ENCODE measurements at regions not wholly inside any gene's neighbourhood (a gene's known extent, or its start where the extent isn't known, plus 50 kb on each side); places are given as distances from the start of the nearest gene placed in this dataset.

DNA sequence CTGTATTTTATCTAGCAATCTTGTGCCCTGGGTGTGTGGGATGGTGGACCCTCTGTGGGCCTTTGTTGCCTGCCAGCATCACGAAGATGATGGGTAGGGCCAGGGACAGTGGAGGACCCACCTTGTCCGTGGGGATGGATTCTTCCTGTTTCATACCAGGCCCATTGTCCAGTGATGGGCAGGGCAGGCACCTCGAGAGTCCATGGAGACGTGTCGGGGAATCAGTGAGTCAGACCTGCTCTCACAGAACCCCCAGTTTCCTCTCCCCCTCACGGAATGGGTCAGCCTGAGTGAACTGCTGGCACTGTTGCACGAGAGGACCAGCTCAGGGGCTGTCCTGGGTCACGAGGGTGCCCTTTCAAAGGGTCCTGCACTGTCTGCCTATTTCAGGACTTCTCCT, 401.2 kb downstream of the RPS24 start:
- TF ChIP-seq, protein P1, sequence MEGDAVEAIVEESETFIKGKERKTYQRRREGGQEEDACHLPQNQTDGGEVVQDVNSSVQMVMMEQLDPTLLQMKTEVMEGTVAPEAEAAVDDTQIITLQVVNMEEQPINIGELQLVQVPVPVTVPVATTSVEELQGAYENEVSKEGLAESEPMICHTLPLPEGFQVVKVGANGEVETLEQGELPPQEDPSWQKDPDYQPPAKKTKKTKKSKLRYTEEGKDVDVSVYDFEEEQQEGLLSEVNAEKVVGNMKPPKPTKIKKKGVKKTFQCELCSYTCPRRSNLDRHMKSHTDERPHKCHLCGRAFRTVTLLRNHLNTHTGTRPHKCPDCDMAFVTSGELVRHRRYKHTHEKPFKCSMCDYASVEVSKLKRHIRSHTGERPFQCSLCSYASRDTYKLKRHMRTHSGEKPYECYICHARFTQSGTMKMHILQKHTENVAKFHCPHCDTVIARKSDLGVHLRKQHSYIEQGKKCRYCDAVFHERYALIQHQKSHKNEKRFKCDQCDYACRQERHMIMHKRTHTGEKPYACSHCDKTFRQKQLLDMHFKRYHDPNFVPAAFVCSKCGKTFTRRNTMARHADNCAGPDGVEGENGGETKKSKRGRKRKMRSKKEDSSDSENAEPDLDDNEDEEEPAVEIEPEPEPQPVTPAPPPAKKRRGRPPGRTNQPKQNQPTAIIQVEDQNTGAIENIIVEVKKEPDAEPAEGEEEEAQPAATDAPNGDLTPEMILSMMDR (IDR thresholded peaks at IDR 0.05; ENCODE audit: insufficient read depth, low read depth, low read length), result no peak
- H3K4me3 ChIP-seq (ENCODE audit: low read depth, low read length), result no peak overlapping the region
- no peak for DNase-seq (ENCODE audit: low read depth)

- TF ChIP-seq, protein P1 (IDR thresholded peaks at IDR 0.05; ENCODE audit: insufficient read depth, low read depth, low read length), result no peak
- peak; percentile 12 for DNase-seq (ENCODE audit: low read depth)
- H3K4me3 ChIP-seq (ENCODE audit: low read depth, low read length), result no peak overlapping the region
Observed at GRCh38 chr10:78435484-78436221, 402.0 kb downstream of the RPS24 start.

DNA sequence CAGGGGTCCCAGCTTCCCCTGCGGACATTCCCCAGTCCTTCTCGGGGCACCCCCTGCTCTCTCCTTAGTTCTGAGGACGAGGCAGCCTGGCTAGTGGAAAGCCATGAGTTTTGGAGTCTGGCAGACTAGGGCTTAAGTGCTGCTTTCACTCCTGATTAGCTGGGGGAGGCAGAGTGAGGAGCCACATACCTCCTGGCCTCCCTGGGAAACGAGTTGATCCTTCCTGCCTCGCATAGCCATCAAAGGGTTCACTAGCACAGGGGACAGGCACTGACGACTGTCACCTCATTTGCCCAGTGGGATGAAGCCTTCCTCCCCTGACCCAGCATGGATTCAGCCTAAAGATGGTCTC, 402.5 kb downstream of the RPS24 start:
- TF ChIP-seq, protein P1 (IDR thresholded peaks at IDR 0.05; ENCODE audit: insufficient read depth, low read depth, low read length), result no peak
- no peak for DNase-seq (ENCODE audit: low read depth)
- H3K4me3 ChIP-seq (ENCODE audit: low read depth, low read length), result no peak overlapping the region

- no peak overlapping the region for H3K4me3 ChIP-seq (ENCODE audit: low read depth, low read length)
- no peak for DNase-seq (ENCODE audit: low read depth)
- TF ChIP-seq, protein P1 (IDR thresholded peaks at IDR 0.05; ENCODE audit: insufficient read depth, low read depth, low read length), result no peak
Observed at GRCh38 chr10:78436706-78437406, 403.2 kb downstream of the RPS24 start.

GRCh38 chr10:78437407-78437768, 403.7 kb downstream of the RPS24 start:
- TF ChIP-seq, protein P1 (IDR thresholded peaks at IDR 0.05; ENCODE audit: insufficient read depth, low read depth, low read length), result no peak
- DNase-seq (ENCODE audit: low read depth), result no peak
- H3K4me3 ChIP-seq (ENCODE audit: low read depth, low read length), result no peak overlapping the region

DNA sequence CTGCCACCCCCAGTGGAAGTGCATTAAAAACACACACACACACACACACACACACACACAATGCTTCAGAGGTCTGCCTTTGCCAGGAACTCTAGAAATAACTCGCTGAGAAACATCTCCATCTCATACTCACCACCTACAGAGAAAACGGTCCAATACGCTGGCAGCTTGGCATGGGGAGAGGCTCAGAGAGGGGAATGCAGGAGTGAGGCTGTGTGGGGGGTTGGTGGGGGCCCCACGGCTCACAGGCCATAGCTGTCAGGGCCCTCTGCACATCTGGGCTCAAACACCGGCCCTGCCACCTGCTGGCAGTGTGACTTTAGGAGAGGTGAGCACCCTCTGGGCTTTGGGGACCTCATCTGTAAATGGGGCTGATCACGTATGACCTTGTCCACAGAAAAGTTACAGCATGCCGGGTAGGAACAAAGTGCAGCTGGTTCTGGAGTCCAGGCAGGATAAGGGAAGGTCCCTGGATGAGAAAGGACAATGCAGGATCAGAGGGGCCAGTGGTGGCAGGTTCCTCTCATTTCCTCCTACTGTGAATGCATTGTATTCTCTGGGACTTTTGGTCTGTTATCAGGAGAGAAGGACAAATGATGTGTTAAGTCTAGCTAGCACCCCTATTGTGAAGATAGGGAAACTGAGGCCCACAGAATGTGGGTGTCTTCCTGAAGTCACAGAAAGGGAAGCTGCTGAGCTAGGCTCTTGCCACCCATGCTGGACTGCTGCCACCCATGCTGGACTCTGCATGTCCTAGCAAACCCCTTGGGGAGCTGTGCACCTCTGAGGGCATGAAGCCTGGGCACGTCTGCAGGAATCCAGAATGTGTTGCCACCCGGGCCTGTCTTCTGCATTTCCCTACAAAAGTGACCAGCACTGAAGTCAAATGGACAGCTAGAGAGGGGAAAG, 404.6 kb downstream of the RPS24 start:
- TF ChIP-seq, protein P1 (IDR thresholded peaks at IDR 0.05; ENCODE audit: insufficient read depth, low read depth, low read length), result no peak
- no peak overlapping the region for H3K4me3 ChIP-seq (ENCODE audit: low read depth, low read length)
- DNase-seq (ENCODE audit: low read depth), result no peak

All from fibroblast of villous mesenchyme (primary cell).